Lung (tissue), 11 donors: ENCODE measurements at regions not wholly inside any gene's neighbourhood (a gene's known extent, or its start where the extent isn't known, plus 50 kb on each side); places are given as distances from the start of the nearest gene placed in this dataset.

Source experiments
- ATAC-seq: fragments of 200-7000 bp; cut with Tn5 transposase; one replicate; pipeline ENCODE4 v1.9.1; 2020; ENCODE audit warnings: moderate number of reproducible peaks; ENCODE audit not compliant: insufficient read depth, low FRiP score
- DNase-seq, 3 donors: peaks; one replicate each; pipeline ENCODE4 v3.0.0-alpha.2; 2013 to 2017
- H3K27ac ChIP-seq, 2 donors: one replicate each; pipeline ENCODE4 v1.5.1; 2013; ENCODE audit warnings: mild to moderate bottlenecking in 2 of 2, moderate library complexity in 2 of 2, control low read depth in 1 of 2, inconsistent platforms in 1 of 2, low read depth in 1 of 2, low read length in 1 of 2
- H3K27me3 ChIP-seq, 3 donors: one replicate each; pipeline ENCODE4 v1.5.1; 2013; ENCODE audit warnings: low read length in 2 of 3; ENCODE audit not compliant: control insufficient read depth in 3 of 3, insufficient read depth in 3 of 3
- H3K36me3 ChIP-seq, 4 donors: one replicate each; pipeline ENCODE4 v1.5.1; 2013; ENCODE audit warnings: low read length in 4 of 4, mild to moderate bottlenecking in 1 of 4, moderate library complexity in 1 of 4; ENCODE audit not compliant: control insufficient read depth in 4 of 4, insufficient read depth in 4 of 4
- H3K4me1 ChIP-seq, 5 donors: one replicate each; pipeline ENCODE4 v1.5.1; 2013; ENCODE audit warnings: low read length in 5 of 5, mild to moderate bottlenecking in 2 of 5, moderate library complexity in 1 of 5; ENCODE audit not compliant: control insufficient read depth in 5 of 5, insufficient read depth in 5 of 5
- H3K4me3 ChIP-seq: one replicate; pipeline ENCODE4 v1.5.1; 2013; ENCODE audit warnings: mild to moderate bottlenecking, control low read depth, moderate library complexity
- H3K9ac ChIP-seq, 2 donors: one replicate each; pipeline ENCODE4 v1.5.1; 2013; ENCODE audit warnings: low read length in 2 of 2, control low read depth in 1 of 2; ENCODE audit not compliant: insufficient read depth in 1 of 2
- H3K9me3 ChIP-seq, 4 donors: one replicate each; pipeline ENCODE4 v1.5.1; 2013; ENCODE audit warnings: low read length in 3 of 4, mild to moderate bottlenecking in 1 of 4, moderate library complexity in 1 of 4; ENCODE audit not compliant: control insufficient read depth in 4 of 4, insufficient read depth in 3 of 4
- WGBS, 2 donors: extraction: QIAGEN DNeasy Blood & Tissue Kit; methylation state at CpG; one replicate each; pipeline ENCODE4 v1.1.7; 2013; 5-methylcytosine and 5-hydroxymethylcytosine counted together
- TF ChIP-seq, protein P1 (sequence below): IDR thresholded peaks from 2 replicates; pipeline ENCODE4 v1.5.1; 2012; ENCODE audit warnings: mild to moderate bottlenecking; ENCODE audit errors: control extremely low read depth, extremely low read depth
- donor health status: control.
- donor health status: control.
- donor health status: Bipolar disorder and iron deficiency.
- donor health status: healthy.
- donor health status: DM: yes; HTN: yes; CAD: no.

DNA sequence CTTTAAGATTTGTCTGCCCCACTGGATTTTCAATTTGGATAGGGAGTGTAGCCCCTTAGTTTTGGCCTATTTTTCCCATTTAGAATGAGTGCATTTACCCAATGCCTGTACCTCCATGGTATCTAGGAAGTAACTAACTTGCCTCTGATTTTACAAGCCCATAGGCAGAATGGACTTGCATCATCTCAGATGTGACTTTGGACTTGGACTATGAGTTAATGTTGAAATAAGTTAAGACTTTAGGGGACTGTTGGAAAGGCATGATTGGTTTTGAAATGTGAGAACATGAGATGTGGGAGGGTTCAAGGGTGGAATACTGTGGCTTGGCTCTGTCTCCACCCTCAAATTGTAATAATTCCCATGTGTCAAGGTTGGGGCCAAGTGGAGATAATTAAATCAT, 2480.2 kb downstream of the PCDH7 start:
- DNase-seq (no peak), ATAC-seq (no peak)
- no peak overlapping the region for H3K27ac ChIP-seq
- no peaks in the 10 kb centered on the region for H3K36me3 ChIP-seq
- no peaks in the 10 kb centered on the region for H3K4me1 ChIP-seq
- no peaks in the 10 kb centered on the region for H3K9me3 ChIP-seq
- H3K27me3 ChIP-seq = no peaks in the 10 kb centered on the region
- H3K9ac ChIP-seq = no peak overlapping the region
- H3K4me3 ChIP-seq = no peak overlapping the region
- TF ChIP-seq, protein P1, sequence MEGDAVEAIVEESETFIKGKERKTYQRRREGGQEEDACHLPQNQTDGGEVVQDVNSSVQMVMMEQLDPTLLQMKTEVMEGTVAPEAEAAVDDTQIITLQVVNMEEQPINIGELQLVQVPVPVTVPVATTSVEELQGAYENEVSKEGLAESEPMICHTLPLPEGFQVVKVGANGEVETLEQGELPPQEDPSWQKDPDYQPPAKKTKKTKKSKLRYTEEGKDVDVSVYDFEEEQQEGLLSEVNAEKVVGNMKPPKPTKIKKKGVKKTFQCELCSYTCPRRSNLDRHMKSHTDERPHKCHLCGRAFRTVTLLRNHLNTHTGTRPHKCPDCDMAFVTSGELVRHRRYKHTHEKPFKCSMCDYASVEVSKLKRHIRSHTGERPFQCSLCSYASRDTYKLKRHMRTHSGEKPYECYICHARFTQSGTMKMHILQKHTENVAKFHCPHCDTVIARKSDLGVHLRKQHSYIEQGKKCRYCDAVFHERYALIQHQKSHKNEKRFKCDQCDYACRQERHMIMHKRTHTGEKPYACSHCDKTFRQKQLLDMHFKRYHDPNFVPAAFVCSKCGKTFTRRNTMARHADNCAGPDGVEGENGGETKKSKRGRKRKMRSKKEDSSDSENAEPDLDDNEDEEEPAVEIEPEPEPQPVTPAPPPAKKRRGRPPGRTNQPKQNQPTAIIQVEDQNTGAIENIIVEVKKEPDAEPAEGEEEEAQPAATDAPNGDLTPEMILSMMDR = no peak

DNA sequence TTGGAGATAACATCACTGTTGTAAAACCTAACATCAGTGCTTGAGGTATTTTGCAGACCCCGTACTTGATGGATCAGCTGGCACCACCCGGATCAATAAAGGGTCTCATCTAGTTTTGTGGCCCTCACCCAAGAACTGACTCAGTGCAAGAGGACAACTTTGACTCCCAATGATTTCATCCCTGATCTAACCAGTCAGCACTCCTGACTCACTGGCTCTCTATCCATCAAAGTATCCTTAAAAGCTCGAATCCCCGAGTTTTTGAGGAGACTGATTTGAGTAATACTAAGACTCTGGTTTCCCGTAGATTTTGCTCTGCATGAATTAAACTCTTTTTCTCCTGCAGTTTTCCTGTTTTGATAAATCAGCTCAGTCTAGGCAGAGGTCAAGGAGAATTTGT, 2498.1 kb downstream of the PCDH7 start:
- TF ChIP-seq, protein P1 = no peak
- H3K36me3 ChIP-seq = no peaks in the 10 kb centered on the region
- no peaks in the 10 kb centered on the region for H3K4me1 ChIP-seq
- no peak overlapping the region for H3K9ac ChIP-seq
- H3K27ac ChIP-seq = no peak overlapping the region
- ATAC-seq = no peak
- no peaks in the 10 kb centered on the region for H3K9me3 ChIP-seq
- DNase-seq = no peak
- WGBS, 2 donors = 74 to 75% methylated on average over 5 of the region's 5 CpGs
- H3K4me3 ChIP-seq = no peak overlapping the region
- no peaks in the 10 kb centered on the region for H3K27me3 ChIP-seq

- Histone ChIP-seq H3K4me1 (no peaks in the 10 kb centered on the region), H3K9ac (no peak overlapping the region), H3K27ac (no peak overlapping the region), H3K9me3 (no peaks in the 10 kb centered on the region), H3K4me3 (no peak overlapping the region), H3K36me3 (no peaks in the 10 kb centered on the region), H3K27me3 (no peaks in the 10 kb centered on the region)
- TF ChIP-seq, protein P1 = no peak
- WGBS, 2 donors = 67 to 76% methylated on average over 2 of the region's 2 CpGs
- no peak for DNase-seq
- no peak for ATAC-seq
These were observed 2506.0 kb downstream of the PCDH7 start for GRCh38 chr4:33226133-33226532.

DNA sequence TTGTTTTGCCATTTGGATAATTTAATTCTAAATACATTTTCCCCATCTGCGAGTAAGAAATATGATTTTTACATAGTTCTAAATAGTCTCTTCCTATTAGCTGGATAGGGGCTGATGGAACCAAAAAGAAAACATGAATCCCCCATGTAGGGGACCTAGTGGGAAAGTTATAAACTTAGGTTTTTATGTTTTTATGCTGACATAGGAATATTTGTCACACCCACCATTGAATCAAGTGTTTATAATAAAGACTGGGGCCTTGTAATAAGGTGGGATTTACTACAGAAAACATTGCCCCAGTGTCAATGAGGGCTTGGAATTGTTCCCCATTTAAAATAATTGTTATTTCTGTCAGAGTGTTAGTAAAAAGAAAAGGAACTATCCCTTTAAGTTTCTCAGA, 2506.6 kb downstream of the PCDH7 start:
- H3K4me1 ChIP-seq = no peaks in the 10 kb centered on the region
- no peaks in the 10 kb centered on the region for H3K9me3 ChIP-seq
- WGBS, 2 donors = 86 to 87% methylated on average over 1 of the region's 1 CpG
- no peaks in the 10 kb centered on the region for H3K36me3 ChIP-seq
- no peak overlapping the region for H3K4me3 ChIP-seq
- DNase-seq (no peak), ATAC-seq (no peak)
- TF ChIP-seq, protein P1 = no peak
- H3K9ac ChIP-seq = no peak overlapping the region
- no peak overlapping the region for H3K27ac ChIP-seq
- H3K27me3 ChIP-seq = no peaks in the 10 kb centered on the region
